ENCODE measurements at regions not wholly inside any gene's neighbourhood (a gene's known extent, or its start where the extent isn't known, plus 50 kb on each side); places are given as distances from the start of the nearest gene placed in this dataset.

DNA sequence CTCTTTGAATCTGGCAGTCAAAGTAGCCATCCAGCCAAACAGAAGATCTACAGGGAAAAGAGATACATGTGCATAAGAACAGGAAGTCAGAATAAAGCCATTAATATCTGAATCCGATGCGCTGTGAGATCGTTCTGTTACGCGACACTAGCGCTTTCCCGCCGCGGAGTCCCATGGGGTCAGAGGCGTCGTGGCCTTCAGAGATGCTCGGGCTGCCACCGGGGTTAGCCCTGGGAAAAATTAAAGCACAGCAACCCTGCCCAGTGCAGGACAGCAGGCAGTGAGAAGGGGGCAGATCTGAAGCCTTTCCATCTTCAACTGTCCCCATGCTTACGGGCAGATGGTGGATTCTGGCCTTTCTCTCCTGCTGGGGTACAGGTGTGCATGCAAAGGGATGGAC is 225.6 kb upstream of the MGMT start:
- Mint-ChIP-seq H3K36me3 (ENCODE audit: low read depth) (no peaks in the 10 kb centered on the region), H3K27me3 (no peaks in the 10 kb centered on the region), H3K9me3 (no peaks in the 10 kb centered on the region), H3K4me1 (no peaks in the 10 kb centered on the region), H3K27ac (no peak overlapping the region), H3K4me3 (no peak overlapping the region)
- DNase-seq = no peak
- intact Hi-C loops (cut with micrococcal nuclease) = no loop called here

DNA sequence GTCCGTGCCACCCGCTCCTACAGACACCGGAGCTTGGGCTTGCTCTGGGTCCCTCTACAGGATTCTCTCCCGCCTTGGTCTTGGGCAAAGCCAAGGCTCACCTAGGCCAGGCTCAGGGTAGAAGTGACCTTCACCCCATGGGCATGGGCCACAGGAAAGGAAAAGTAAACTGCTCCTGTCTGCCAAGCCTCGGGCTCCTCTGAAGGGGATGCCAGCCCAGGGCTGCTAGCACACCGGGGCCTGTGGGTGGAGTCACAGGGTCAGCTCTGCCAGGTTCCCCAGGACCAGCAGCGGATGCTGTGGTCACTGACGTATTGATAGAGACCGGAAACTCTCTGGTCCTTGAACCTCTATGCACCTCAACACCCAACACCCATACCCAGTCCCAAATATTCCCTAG is 222.7 kb upstream of the MGMT start:
- Mint-ChIP-seq H3K27me3 (no peaks in the 10 kb centered on the region), H3K36me3 (ENCODE audit: low read depth) (no peaks in the 10 kb centered on the region), H3K4me1 (no peaks in the 10 kb centered on the region), H3K4me3 (no peak overlapping the region), H3K9me3 (no peaks in the 10 kb centered on the region), H3K27ac (no peak overlapping the region)
- DNase-seq = no peak
- intact Hi-C loops (cut with micrococcal nuclease) = no loop called here

DNA sequence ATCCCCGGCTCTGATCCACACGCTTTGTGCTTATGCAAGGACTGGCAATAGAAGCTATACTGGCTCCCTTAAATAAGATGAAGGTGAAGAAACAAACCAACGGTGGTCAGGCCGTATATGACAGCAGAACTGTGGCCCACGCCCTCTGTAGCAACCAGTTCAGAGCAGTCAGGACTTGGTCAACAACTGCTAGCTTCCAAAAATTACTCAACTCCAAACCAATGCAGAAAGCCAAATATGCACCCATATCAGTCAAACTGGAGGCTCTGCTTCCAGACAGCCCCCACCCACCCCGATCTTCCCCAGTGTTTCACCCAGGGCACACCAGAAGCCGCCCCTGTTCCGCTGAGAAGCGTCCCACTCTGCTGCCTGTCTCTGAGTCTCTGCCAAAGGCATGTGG is 222.3 kb upstream of the MGMT start:
- no peaks in the 10 kb centered on the region for H3K4me1 Mint-ChIP-seq
- no peak for DNase-seq
- H3K9me3 Mint-ChIP-seq = no peaks in the 10 kb centered on the region
- intact Hi-C loops (cut with micrococcal nuclease) = no loop called here
- no peak overlapping the region for H3K4me3 Mint-ChIP-seq
- H3K27ac Mint-ChIP-seq = no peak overlapping the region
- H3K27me3 Mint-ChIP-seq = no peaks in the 10 kb centered on the region
- H3K36me3 Mint-ChIP-seq (ENCODE audit: low read depth) = no peaks in the 10 kb centered on the region

DNA sequence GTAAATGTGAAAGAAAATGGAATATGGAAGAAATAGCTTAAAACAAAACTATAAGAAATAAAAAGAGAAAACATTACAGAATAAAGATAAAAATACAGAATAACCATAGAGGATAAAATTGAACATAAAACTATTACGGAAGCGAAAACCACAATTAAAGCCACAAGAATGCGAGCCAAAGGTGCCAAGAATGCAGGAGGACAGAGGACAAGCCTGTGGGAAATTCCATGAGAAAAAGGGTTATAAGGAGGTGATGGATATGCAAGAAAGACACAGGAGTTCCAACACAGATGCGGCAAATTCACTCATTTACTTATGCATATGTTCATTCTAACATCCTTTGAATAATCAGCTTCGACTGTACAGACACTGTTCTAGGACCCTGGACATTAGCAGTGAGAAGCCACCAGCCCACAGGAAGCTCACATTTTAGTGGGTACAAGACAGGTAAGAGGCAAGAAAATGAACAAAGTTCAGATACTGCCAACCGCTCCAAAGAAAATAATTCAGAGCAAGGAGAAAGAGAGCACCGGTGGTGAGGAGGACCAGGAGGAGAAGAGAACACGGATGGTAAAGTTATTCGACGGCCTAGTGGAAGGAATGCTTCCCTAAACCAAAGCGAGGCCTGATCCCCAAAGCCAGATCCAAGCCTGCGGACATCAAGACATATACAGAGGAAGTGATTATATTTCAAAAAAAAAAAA is 213.7 kb upstream of the MGMT start:
- DNase-seq = no peak
- Mint-ChIP-seq H3K9me3 (no peaks in the 10 kb centered on the region), H3K4me3 (no peak overlapping the region), H3K36me3 (ENCODE audit: low read depth) (no peaks in the 10 kb centered on the region), H3K27me3 (no peaks in the 10 kb centered on the region), H3K27ac (no peak overlapping the region), H3K4me1 (no peaks in the 10 kb centered on the region)
- intact Hi-C loops (cut with micrococcal nuclease) = no loop called here

DNA sequence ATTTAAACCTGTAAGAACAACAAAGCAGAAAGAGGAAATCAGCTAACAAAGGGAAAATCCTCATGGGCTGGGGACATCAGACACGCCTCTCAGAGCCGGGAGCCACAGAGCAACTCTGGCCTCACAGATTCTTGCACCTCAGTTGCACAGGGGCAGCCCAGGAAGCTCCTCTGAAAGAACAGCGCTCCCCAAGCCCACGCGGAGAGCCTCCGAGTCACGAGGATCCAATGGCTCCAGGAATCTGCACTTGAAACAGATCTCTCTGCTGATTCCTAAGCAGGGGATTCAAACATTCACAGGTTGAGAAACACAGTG is 213.2 kb upstream of the MGMT start:
- H3K27ac Mint-ChIP-seq = no peak overlapping the region
- intact Hi-C loops (cut with micrococcal nuclease) = no loop called here
- no peaks in the 10 kb centered on the region for H3K27me3 Mint-ChIP-seq
- H3K9me3 Mint-ChIP-seq = no peaks in the 10 kb centered on the region
- H3K36me3 Mint-ChIP-seq (ENCODE audit: low read depth) = no peaks in the 10 kb centered on the region
- no peak for DNase-seq
- H3K4me3 Mint-ChIP-seq = no peak overlapping the region
- no peaks in the 10 kb centered on the region for H3K4me1 Mint-ChIP-seq

DNA sequence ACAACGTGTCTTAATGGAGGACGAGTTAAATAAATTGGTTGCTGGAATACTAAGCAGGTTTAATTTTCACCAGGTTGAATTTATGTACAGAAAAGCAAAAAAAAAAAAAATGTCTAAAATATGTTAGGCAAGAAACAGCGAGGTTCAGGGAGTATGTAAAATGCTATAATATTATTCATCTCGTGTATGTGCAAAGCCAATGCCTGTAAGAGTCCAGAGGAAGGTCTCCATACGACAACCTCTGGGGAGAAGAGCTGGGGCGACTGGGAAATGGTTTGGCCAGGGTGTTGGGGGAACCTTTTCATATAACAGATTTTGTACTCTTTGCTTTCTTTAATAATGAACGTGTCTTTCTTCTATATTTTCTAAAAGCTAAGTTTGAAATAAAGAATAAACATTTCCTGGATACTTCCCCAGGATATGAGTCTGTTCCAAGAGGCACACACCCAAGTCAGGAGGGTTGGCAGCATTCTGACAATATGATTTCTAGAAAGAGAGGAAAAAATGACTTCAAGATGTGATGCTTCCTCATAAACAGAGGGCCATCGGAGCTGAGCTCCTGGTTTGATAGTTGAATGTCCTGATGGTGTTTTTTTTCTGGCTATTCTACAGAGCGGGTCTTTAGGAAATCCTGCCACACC is 208.6 kb upstream of the MGMT start:
- H3K9me3 Mint-ChIP-seq = no peaks in the 10 kb centered on the region
- H3K4me3 Mint-ChIP-seq = no peak overlapping the region
- intact Hi-C loops (cut with micrococcal nuclease) = no loop called here
- no peaks in the 10 kb centered on the region for H3K36me3 Mint-ChIP-seq (ENCODE audit: low read depth)
- H3K27ac Mint-ChIP-seq = no peak overlapping the region
- no peaks in the 10 kb centered on the region for H3K27me3 Mint-ChIP-seq
- no peaks in the 10 kb centered on the region for H3K4me1 Mint-ChIP-seq
- no peak for DNase-seq

DNA sequence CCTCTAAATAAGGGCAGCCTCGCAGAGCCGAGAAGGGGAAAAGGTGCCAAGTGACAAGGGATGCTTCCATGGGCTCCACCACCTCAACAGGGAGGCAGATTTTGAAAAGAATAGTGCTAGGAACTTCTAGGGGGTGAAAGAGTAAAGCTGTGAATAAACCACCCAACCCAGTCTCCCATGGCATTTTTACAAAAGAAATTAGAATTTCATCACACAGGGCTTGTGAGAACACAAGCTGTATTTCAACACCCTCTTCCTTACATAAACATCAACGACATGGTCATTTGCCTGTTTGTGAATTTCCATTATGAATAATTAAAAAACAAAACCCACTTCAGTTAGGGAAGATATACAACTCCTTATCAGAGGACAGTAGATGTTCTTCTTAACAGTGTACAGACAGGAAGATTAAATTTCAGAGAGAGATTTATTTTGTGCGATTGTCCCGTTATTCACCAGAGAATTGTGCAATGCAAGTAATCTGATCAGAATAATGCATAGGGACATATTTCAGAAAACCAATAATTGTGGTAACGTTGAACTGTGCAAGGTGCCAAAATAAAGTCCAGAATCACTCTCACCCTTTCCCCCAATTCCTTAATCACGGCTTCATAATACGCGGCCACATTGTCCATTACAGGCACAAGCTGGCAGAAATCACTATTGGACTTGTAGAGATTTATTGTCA is 207.8 kb upstream of the MGMT start:
- no peaks in the 10 kb centered on the region for H3K4me1 Mint-ChIP-seq
- no peak for DNase-seq
- no peak overlapping the region for H3K4me3 Mint-ChIP-seq
- intact Hi-C loops (cut with micrococcal nuclease) = no loop called here
- no peaks in the 10 kb centered on the region for H3K36me3 Mint-ChIP-seq (ENCODE audit: low read depth)
- no peaks in the 10 kb centered on the region for H3K27me3 Mint-ChIP-seq
- H3K9me3 Mint-ChIP-seq = no peaks in the 10 kb centered on the region
- H3K27ac Mint-ChIP-seq = no peak overlapping the region

DNA sequence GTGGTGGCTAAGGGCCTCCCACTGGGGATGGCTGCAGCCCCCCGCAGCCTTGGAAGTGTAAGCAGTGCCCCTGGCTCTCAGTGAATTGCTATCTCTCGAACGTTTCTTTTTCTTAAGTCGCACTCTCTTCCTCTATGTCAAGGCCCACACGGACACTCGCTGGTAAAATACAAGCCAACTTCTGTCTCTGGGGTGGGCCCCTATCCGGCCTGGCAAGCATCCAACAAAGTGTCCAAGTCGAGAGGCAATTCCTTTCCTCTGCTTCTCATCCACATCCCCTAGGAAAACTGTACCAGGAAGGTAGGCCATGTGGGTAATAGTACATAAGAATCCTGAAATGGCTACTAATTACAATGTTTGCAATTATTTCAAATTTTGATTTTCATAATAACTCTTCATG is 194.9 kb upstream of the MGMT start:
- no peak overlapping the region for H3K27ac Mint-ChIP-seq
- no peaks in the 10 kb centered on the region for H3K4me1 Mint-ChIP-seq
- no peaks in the 10 kb centered on the region for H3K36me3 Mint-ChIP-seq (ENCODE audit: low read depth)
- intact Hi-C loops (cut with micrococcal nuclease) = no loop called here
- no peaks in the 10 kb centered on the region for H3K9me3 Mint-ChIP-seq
- H3K27me3 Mint-ChIP-seq = peaks cover 7% of the 10 kb centered on the region
- no peak for DNase-seq
- H3K4me3 Mint-ChIP-seq = no peak overlapping the region

DNA sequence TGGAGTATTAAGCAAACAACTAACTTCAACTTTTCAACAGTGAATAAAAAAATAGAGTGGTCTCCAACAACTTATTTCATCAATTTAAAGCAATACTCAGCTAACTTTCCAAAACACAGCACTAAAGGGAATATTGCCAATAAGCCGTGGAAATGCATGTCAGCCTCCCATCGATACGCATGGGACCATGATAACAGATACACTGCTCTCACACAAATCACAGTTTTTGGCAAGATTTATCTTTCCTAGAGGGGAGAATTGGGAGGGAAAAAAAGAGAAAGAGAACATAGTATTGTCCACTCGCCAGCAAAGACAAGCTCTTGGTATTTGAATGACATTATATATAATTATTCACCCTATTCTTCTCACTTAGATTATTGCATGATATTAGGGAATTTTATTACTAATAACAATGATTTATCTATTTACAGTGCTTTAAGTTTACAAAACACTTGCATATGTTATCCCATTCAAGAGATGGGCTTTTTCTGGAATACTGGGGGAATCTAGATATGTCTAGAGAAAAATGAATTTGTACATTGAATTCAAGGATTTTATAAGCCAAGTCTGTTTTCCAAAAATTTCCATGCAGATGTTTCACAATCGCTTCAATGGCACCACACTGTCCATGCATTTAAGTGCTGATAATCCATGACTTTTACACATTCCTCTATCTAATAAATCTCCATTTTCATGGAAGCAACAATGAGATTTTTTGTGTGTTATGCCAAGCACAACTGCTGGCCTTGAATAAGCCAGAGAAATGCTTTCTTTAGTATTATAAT is 194.0 kb upstream of the MGMT start:
- Mint-ChIP-seq H3K4me1 (no peaks in the 10 kb centered on the region), H3K27me3 (no peaks in the 10 kb centered on the region), H3K36me3 (ENCODE audit: low read depth) (no peaks in the 10 kb centered on the region), H3K4me3 (no peak overlapping the region), H3K9me3 (no peaks in the 10 kb centered on the region), H3K27ac (no peak overlapping the region)
- DNase-seq = no peak
- intact Hi-C loops (cut with micrococcal nuclease) = no loop called here

DNA sequence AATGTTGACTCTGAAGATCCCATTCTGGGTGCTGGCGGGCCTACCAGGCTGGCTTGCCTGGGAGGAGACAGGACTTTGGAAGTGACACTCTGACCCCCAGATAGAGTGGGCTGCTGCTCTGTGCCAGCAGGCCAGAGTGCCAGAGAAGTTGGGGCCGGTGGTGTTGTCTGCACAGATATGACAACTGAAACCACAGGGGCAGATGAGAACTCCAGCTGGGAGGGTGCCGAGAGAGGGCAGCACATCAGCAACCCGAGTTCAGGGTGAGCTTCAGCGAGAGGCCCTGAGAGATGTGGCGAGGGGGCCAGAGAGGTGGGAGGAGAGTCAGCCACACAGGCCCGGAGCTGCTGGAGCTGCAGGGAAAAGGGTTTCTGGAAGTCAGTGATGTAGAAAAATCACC is 193.2 kb upstream of the MGMT start:
- DNase-seq = no peak
- Mint-ChIP-seq H3K4me1 (no peaks in the 10 kb centered on the region), H3K27me3 (no peaks in the 10 kb centered on the region), H3K27ac (no peak overlapping the region), H3K9me3 (no peaks in the 10 kb centered on the region), H3K4me3 (no peak overlapping the region), H3K36me3 (ENCODE audit: low read depth) (no peaks in the 10 kb centered on the region)
- intact Hi-C loops (cut with micrococcal nuclease) = no loop called here

DNA sequence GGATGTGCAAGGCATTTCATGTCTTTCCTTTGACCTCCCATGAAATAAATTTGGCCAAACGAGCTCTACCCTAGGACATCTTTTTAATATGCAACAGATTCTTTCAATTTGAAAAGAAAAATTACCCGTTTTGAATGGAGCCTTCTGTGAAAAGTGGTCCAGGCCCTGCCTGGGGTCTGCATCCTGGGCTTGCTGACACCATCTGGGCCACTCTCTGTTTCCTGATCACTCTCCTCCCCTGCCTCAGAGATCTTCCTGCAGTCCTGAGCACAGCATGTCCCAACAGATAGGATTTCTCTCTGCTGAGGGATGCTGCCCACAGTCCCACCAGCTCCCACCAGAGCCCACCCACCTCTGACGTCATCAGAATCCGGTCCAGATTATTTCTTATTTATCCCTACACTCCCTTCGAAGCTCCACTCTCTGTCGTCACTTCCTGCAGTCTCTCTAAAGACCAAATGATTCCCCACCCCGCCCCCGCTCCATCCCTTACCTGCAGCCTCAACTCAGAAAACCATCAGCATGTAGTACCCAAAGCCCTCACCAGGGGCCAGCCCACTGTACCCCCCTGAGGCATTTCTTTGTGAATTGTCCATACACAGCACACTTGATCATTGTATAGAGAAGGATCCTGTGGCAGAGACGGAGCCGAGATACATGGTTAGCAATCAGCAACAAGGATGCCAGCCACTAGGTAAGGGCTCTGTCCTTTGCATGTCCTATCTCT is 192.1 kb upstream of the MGMT start:
- Mint-ChIP-seq H3K4me1 (no peaks in the 10 kb centered on the region), H3K27me3 (no peaks in the 10 kb centered on the region), H3K36me3 (ENCODE audit: low read depth) (no peaks in the 10 kb centered on the region), H3K4me3 (no peak overlapping the region), H3K27ac (no peak overlapping the region), H3K9me3 (no peaks in the 10 kb centered on the region)
- intact Hi-C loops (cut with micrococcal nuclease) = no loop called here
- no peak for DNase-seq

DNA sequence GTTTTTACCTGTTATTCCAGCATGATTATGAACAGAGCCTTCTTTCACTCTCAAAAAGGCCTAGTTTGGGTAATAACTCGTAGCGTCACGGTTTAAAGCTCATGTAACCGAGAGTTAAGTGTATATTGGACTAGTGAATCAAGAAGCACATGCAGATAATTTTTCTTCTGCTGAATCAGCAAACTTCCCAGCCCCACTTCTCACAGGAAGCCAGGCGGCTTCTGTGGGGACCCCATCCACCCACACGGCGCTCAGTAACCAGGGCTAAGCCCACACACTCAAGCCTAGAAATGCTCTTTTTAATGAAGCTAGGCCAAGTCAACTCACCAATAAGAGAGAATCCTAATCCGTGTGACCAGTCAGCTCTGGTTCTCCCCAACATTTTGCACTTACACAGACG is 191.2 kb upstream of the MGMT start:
- H3K36me3 Mint-ChIP-seq (ENCODE audit: low read depth) = no peaks in the 10 kb centered on the region
- no peaks in the 10 kb centered on the region for H3K9me3 Mint-ChIP-seq
- intact Hi-C loops (cut with micrococcal nuclease) = no loop called here
- DNase-seq = no peak
- no peaks in the 10 kb centered on the region for H3K27me3 Mint-ChIP-seq
- H3K27ac Mint-ChIP-seq = no peak overlapping the region
- no peak overlapping the region for H3K4me3 Mint-ChIP-seq
- no peaks in the 10 kb centered on the region for H3K4me1 Mint-ChIP-seq

DNA sequence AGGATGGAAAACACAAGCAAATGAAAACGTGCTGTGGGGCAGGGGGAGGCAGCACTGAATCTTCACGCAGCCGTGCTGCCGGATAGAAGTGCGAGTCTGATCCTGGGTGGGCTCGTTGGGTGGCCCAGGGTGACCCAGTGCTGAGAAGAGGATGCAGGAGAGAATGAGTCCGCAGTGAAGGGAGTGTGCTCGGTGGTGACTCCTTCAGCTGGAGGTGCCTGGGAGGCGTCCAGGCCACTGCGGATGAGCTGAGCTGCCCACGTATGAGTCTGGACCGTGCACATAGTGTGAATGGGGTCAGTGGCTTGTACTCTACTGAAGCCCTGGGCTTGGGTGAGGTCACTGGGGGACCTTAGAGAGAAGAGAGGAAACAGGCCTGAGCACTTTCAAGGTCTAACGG is 190.0 kb upstream of the MGMT start:
- H3K27ac Mint-ChIP-seq = no peak overlapping the region
- no peaks in the 10 kb centered on the region for H3K9me3 Mint-ChIP-seq
- H3K27me3 Mint-ChIP-seq = no peaks in the 10 kb centered on the region
- no peak overlapping the region for H3K4me3 Mint-ChIP-seq
- no peaks in the 10 kb centered on the region for H3K36me3 Mint-ChIP-seq (ENCODE audit: low read depth)
- DNase-seq = no peak
- intact Hi-C loops (cut with micrococcal nuclease) = no loop called here
- H3K4me1 Mint-ChIP-seq = no peaks in the 10 kb centered on the region

DNA sequence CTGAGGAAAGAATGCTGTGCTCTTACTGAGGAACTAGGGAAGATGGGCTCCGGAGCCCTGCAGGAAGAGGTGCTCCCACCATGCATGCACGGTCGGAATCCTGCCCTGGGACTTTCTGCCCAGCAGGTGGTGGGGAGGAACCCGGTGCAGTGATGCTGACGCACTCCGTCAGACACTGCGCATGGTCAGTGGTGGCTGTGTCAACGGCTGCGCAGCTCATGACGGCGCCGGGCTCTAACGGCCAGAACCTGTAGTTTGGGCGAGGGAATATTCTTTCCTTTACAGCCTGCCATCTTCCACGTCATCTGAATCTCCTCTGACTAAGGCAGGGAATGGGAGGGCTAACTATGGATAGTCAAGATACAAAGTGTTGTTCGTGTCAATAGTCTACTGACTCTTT is 189.2 kb upstream of the MGMT start:
- Mint-ChIP-seq H3K9me3 (no peaks in the 10 kb centered on the region), H3K4me1 (no peaks in the 10 kb centered on the region), H3K27me3 (no peaks in the 10 kb centered on the region), H3K4me3 (no peak overlapping the region), H3K36me3 (ENCODE audit: low read depth) (no peaks in the 10 kb centered on the region), H3K27ac (no peak overlapping the region)
- intact Hi-C loops (cut with micrococcal nuclease) = no loop called here
- DNase-seq = no peak

Data from activated CD4-positive, alpha-beta T cell treated with anti-CD3 and anti-CD28 coated beads, Interleukin-2, amount 10 ng/mL, durations not matched to agents 24 days and 14 days (primary cell).